Inflammatory macrophage (primary cell): ENCODE measurements at regions not wholly inside any gene's neighbourhood (a gene's known extent, or its start where the extent isn't known, plus 50 kb on each side); places are given as distances from the start of the nearest gene placed in this dataset.

Source experiments
- DNase-seq, 2 donors: peaks; one replicate each; pipeline ENCODE4 v3.0.0-alpha.2; 2020 to 2022

GRCh38 chr5:111676926-111677415, 80.0 kb downstream of the NREP start:
- no peak for DNase-seq

DNA sequence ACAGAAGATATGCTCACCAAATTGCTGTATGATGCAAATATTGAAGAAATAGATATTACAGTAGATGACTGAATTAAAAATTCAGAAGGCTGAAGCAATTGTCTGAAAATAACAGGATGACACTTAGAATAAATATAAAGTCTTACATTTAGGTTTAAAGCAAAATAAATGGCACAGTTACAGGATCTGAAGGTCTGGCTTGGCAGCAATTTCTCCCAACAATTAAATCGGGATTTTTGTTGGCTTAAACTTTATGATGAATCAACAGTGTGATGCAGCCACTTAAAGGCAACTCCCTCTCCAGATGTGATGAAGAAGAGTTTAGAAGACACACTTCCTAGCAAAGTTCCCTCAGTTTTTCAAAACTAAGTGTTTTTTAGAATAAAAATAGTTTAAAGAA, 80.5 kb downstream of the NREP start:
- no peak for DNase-seq

- no peak for DNase-seq
Observed at GRCh38 chr5:111675201-111675934, 81.6 kb downstream of the NREP start.

GRCh38 chr5:111673891-111674626, 82.9 kb downstream of the NREP start:
- DNase-seq, result no peak

- no peak for DNase-seq
Observed at GRCh38 chr5:111672099-111672498, 84.9 kb downstream of the NREP start.

GRCh38 chr5:111670826-111671492, 86.0 kb downstream of the NREP start:
- DNase-seq, result no peak

GRCh38 chr5:111668477-111669414, 88.2 kb downstream of the NREP start:
- DNase-seq, result no peak

GRCh38 chr5:111667128-111667736, 89.8 kb downstream of the NREP start:
- no peak for DNase-seq

DNA sequence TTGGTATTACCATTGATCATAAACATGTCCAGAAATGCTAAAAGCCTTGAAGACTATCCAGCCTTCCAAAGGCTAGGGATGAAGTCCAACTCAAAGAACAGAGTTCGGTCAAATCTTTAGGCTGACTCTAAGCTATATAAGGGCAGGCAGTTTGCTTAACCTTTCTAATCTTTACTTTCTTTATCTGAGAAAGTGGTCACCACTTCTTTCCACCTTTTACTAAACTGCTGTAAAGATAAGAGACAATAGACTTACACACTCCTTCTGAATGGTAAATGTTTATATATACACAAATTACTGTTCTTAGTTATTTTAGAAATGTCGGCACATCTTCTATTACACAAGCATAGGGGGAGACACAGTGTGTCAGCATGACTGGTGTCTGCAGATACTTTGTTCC, 100.4 kb downstream of the NREP start:
- no peak for DNase-seq

DNA sequence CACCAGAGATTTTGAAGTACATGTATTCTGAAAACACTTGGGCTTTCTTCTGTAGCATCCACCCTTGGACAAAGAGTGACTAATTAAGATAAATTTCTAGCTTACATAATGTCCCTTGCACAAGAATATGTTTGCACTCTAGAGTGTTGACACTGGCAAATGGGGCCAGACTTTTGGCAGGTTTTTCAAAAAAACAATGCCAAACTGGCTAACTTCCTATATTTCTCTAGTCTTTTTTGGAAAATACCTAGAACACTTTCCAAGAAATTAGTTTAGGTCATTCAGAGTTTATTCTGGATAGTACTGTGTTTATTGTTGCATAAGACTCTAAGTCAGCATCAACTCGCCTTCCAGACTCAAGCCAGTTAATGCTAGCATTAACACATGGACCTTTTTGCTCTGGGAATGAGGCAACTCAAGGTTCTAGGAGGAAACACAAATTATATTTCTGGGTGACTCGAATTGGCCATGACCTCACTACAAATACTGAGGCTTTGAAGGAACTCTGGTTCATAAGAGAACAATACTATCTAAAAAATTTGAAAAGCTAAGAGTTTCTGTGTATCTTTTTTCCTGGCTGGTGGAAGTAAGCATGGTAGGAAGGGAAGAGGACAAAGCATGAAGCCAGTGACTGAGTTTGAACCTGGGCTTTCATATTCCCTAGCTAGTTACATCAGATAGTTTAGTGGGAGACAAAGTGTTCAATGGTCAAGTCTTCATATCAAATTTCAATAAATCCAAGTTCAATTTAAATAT, 101.6 kb downstream of the NREP start:
- peak; percentile 34 to 37 for DNase-seq

DNA sequence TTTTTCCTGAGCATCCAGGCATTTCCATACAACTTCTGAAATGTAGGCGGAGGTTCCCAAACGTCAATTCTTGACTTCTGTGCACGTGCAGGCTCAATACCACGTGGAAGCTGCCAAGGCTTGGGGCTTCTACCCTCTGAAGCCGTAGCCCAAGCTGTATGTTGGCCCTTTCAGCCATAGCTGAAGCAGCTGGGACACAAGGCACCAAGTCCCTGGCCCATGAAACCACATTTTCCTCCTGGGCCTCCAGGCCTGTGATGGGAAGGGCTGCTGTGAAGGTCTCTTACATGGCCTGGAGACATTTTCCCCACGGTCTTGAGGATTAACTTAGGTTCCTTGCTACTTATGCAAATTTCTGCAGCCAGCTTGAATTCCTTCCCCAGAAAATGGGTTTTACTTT, 103.6 kb downstream of the NREP start:
- no peak for DNase-seq

GRCh38 chr5:111649516-111649915, 107.5 kb downstream of the NREP start:
- DNase-seq, result no peak

DNA sequence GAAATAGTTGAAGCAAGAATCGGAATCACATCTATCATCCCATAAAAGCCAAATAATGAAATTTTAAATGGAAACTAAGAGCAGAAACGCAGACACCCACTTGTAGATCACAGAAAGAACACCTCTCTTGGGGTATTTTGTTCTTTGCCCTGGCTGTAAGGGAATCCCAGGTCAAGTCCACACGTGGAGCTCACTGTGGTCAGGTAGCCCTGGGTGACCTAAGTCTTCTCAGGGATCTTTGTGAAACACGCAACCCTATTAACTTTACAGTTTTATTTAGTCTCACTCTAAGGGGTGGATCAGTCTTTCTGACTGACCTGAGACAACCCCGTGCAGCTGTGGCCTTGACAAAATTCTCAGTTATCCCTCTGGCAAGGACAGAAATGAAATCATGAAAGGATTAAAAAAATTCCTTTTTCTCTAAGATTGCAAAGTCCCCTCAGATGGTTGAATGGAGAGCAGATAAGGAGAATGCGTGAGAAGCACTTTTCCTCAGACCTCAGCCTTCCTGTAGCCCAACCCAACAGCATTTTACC, 111.6 kb downstream of the NREP start:
- DNase-seq, result no peak

DNA sequence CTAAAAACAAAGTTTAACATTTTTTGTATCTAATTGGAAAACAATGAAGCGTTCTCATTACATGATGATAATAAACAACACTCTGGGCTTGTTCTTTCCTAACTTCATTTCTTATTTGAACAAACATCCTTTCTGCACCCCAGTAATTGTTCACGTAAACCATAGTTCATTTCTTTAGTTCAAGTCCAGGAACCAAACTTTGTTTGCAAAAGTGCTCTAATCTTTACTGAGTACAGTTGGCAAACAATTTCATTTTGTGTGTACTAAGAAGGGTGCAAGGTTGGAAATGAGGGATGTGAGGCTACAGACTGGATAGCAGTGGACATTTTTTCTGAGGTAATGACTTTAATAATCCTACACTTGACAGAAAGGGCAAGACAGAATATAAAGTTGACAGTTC, 113.5 kb downstream of the NREP start:
- DNase-seq, result no peak

GRCh38 chr5:111641533-111642233, 115.3 kb downstream of the NREP start:
- DNase-seq, result no peak

DNA sequence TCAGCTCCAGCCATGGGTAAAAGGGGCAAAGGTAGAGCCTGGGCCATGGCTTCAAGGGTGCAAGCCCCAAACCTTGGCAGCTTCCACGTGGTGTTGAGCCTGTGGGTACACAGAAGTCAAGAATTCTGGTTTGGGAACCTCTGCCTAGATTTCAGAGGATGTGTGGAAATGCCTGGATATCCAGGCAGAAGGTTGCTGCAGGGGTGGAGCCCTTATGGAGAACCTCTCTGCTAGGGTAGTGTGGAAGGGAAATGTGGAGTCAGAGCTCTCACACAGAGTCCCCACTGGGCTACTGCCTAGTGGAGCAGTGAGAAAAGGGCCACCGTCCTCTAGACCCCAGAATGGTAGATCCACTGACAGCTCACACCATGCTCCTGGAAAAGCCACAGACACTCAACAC, 117.1 kb downstream of the NREP start:
- DNase-seq, result no peak

GRCh38 chr5:111636736-111637135, 120.3 kb downstream of the NREP start:
- DNase-seq, result no peak

GRCh38 chr5:111635916-111636570, 121.0 kb downstream of the NREP start:
- DNase-seq, result no peak

GRCh38 chr5:111635151-111635902, 121.7 kb downstream of the NREP start:
- no peak for DNase-seq
